DMS79 treated with DMSO at 0.1 percent for 48 hours (cell line): ENCODE measurements at regions not wholly inside any gene's neighbourhood (a gene's known extent, or its start where the extent isn't known, plus 50 kb on each side); places are given as distances from the start of the nearest gene placed in this dataset.

Source experiments
- DNase-seq: peaks from one replicate; lab custom pipeline; 2025; lab: John Stamatoyannopoulos, UW

DNA sequence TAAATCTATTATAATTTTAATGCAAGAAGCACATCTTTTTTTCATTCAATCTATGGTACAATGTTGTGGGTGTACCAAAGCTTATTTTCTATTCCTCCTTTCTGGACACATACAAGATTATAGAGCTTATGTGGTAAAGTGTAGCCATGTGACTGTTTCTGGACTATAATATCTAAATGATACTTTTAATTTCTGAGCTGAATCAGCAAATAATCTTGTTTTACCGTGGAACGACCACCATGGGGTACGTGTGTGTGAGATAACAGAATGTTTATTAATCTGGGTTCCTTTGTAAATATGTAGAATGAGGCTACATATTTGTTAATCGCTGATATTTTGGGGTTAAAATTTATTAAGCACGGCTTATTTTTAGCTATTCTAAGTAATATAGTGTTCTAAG, 111.5 kb upstream of the EYS start:
- no peak for DNase-seq

DNA sequence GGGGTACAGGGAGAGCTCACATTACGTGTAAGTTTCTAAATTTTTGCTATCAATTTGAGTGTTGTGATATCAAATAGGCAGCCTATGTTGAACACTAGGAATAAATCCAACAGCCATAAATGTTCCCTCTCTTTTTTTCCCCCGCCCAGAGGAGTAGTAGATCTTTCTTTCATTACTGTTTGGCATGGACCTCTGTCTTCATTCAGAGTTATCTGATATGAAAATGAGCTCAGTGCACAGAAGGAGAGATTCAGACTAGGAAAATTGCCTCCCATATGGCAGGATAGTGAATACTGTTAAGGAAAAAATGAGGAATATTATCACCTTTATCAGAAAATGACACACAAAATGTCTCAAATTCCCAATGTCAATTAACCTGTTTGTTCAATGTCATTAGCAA, 110.0 kb upstream of the EYS start:
- DNase-seq, result no peak

DNA sequence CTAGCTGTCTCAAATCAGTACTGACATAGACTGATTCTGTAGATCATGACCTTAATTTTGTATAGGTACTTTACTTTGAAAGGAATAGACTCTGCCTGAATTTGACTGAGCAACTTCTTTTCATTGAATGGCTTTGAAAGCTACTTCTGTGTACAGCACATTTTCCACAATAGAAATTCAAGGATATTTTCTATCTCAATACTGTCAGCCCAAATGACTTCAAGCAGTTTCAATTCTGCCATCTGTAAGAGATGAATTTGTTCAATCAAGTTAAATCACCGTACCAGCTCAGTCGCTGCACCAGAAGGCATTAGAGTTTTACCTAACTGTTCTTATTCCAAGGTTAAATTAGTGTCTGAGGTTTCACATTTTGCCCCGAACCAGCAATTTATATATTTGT, 107.0 kb upstream of the EYS start:
- no peak for DNase-seq

DNA sequence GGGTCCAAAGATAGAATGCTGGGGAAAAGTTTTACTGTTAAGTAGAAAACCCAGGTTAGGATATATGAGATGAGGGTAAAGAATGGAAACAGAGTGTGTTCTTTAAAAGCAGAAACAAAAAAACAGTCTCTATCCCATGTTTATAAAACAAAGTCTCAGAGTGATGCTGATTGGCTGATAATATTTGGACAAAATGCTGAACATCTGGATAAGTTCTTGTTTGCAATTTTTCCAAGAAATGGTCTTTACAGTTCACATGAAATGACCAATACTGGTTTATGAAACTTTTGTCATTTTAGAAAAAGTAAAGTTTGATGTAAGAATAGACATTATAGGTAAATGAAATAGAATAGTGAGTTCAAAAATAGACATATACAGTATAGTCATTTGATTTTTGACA, 96.2 kb upstream of the EYS start:
- no peak for DNase-seq

DNA sequence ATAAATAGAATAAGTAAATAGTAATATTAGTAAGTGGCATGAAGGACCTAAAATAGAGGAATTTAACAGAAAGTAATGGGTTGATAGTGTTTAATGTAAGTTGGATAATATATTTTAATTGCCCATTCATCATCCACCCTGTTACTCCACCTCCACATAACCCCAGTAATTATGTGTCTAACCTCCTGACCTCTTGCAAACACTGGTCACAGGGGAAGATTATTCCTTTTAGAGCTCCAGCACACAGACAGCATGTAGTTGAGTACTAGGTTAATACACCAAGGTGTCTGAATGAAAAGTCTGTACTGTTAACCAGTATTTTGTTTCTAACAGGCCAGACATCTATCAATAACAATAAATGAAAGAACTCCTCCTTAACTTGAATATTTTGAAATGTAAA, 92.4 kb upstream of the EYS start:
- DNase-seq, result no peak

DNA sequence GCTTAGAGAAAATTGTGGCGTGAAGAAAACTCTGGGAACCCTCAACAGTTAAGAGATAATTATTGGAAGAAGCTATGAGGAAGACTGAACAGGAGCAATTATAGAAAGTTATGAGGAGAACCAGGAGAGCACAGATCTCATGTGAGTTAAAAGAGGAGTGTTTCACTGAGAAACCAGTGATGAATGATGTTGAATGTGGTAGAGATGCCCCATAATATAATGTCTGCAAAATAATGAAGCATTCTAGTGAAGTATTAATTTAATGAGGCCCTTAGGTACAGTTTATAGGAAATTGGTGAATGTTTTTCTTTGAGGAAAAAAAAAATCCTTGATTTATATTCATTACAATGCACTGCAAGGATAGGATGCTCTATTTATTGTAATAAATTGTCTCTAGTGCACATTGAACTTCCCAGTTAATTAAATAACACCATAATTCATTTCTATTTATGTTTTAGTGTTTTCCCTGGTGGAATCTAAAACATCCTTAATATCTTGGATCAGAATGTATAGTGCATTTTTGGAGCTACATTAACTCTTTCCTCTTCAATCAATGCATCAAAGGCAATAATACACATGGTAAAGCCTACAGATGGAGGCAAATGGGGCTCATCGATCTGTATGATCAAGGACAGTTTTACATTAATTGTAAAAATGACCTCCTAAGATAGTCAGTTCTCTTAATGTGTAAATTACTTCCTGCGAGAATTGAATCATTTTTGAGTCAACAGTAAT, 91.4 kb upstream of the EYS start:
- no peak for DNase-seq

DNA sequence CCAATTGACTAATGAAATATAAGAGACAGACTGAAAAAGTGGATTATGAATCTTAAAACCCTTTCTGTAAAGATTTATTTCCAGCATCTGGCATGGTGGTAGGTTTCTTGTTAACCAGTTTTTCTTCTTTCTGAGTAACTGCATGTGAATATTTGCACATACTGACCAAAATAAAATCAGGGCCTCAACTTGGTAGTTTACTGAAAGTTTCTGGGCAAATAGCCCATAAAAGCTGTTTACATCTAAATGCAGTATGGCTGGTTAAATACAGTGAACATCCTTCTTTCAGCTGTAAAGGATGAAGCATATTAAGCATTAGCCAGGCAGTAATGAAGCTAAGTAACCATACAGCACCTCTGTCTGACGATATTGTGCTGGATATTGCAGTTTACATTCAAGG, 83.6 kb upstream of the EYS start:
- DNase-seq, result no peak

DNA sequence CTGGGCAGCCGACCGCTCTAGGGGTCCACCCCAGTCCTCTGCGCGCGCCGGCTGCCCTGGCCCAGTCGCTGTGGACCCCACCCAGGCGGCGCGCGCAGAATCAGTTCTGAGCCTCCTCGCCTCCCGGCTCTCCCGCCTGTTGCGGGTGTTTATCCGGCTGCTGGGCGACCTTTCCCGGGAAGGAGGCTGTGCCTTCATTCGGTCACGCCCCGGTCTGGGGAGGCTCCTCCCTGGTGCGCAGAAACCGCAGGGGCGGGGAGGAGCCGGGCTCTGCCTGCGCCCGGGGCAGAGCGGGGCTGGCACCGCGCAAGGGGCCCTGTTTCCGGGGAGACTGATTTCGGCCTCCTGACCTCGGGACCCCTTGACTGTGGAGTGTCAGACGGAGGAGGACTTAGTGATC, 80.8 kb upstream of the EYS start:
- DNase-seq, result no peak

DNA sequence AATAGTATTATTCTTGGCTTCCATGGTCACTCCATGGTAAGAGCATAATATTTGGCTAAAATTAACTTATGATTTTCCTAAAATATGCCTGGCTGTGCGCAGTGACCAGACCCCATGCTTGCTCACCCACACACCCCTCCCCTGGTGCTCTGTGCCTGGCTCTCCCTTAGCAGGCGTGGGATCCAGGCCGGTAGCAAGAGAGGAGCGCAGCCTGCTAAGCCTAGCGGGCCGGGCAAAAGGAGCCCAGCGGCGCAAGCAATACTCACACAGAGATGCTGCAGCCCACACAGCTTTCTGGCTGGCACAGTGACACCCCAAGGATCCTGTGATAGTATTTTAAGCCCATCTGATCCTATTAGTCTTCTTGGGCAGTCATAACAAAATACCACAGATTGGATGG, 79.8 kb upstream of the EYS start:
- DNase-seq, result no peak

DNA sequence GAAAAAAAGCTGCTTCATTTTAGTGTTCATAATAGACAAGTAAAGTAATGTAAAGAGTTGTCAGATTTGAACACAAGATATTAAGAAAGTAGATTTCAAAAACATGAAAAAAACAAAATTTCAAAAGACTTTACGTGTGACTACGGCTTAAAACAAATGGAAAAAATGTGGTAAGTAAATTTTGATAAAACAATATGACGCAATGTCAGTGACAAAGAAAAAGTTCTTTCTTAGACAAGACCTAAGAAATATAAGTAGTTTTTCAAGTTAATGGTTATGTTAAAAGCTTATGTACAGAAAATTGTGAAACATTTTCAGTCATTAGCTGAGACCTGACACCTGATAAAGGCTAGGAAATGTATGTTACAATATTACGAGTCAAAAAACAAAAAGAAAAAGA, 73.7 kb upstream of the EYS start:
- DNase-seq, result no peak

DNA sequence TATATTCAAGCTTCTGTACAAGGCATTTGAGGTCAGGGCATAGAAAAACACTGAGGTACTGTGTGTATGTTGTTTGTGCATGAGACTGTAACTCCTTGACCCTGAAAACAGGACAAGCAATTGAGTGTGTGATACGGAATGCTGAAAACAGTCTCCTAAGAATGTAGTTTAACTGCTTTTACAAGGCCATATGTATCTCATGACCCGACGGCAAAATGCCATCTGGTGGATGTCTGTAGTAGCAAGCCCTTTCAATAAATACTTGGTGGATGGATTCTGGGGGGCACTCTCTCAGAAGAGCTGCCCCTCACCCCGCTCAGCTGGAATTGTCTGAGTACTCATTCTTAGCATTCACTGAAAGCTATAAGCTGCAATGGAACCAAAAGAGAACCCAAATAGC, 69.3 kb upstream of the EYS start:
- no peak for DNase-seq

DNA sequence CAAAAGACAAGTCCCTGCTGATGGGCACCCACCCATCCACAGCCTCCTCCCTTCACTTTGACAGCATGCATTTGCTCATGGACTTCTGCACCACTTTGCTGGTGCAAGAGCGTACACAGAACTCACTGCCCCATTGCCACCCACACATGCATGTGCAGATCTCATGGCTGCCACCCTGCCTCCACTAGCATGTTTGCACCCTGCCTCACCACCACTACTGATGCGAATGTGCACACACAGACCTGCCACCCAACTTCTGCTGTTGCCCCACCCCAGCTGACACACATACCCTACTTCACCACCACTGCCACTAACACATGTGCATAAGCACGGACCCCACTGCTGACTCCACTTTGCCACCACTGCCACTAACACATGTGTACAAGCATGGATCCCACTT, 64.9 kb upstream of the EYS start:
- no peak for DNase-seq

DNA sequence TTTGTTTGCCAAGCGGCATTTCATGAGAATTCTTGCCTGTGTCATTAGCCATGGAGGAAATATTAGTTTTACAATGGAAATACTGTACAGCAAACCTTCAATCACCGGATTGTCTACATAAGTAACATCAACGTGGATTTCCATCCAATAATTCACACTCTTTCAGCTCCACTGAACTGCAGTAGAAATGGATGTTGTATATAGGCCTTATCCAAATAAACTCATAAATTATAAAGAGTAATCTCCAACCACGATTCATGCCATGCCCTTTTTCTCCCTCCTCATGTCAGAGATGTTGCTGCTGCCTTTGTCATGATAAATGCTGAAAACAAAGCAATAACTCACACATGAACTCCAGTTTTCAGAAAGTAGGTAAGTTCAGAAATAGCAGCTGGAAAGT, 54.9 kb upstream of the EYS start:
- DNase-seq, result no peak

DNA sequence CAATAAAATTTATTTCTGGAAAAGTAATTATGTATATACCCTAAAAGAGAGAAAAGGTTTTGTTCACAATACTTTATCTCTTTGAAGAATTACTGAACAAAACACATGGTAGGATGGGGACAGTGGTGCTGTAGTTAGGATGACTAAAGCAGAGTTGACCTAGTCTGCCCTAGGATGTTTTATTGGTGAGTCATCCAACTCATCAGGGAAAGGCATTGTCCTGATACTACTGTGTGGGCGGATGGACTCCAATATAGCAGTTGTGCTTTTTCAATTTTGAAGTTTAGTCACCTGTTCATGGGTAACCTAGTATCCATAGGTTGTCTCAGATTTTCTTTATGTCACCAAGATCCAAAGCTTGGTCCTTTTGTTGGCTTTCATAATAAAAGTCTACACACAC, 53.3 kb upstream of the EYS start:
- DNase-seq, result no peak
